MCF 10A (cell line): ENCODE measurements at regions not wholly inside any gene's neighbourhood (a gene's known extent, or its start where the extent isn't known, plus 50 kb on each side); places are given as distances from the start of the nearest gene placed in this dataset.

Source experiments
- BruUV-seq: library from RNA; stranded (reverse); fragments of 400-500 nt; replicated peaks from 2 replicates; lab custom pipeline; 2021; lab: Mats Ljungman, UMichigan
- CTCF ChIA-PET: fragments of 300-600 bp; sonication (Branson Sonifier 250); formaldehyde crosslinking; extraction: SDS; loops from one replicate; lab custom pipeline; 2021; ENCODE audit warnings: antibody characterized with exemption, inconsistent platforms; lab: Yijun Ruan, JAX
- POLR2A ChIA-PET: fragments of 300-600, 350-650 bp; sonication (Branson Sonifier 250); formaldehyde crosslinking; extraction: SDS; loops from one replicate; lab custom pipeline; 2020; ENCODE audit warnings: antibody characterized with exemption, inconsistent platforms; lab: Yijun Ruan, JAX
- DNase-seq: peaks from one replicate; pipeline ENCODE4 v3.0.0-alpha.2; 2018; ENCODE audit not compliant: unreplicated experiment
- H3K27ac Mint-ChIP-seq: one replicate; pipeline ENCODE4 v1.8.0; 2022; ENCODE audit warnings: mild to moderate bottlenecking, low read depth, mixed read lengths; ENCODE audit not compliant: unreplicated experiment
- H3K27me3 Mint-ChIP-seq: one replicate; pipeline ENCODE4 v1.8.0; 2022; ENCODE audit warnings: mixed read lengths; ENCODE audit not compliant: insufficient read depth, unreplicated experiment
- H3K36me3 Mint-ChIP-seq: one replicate; pipeline ENCODE4 v1.8.0; 2022; ENCODE audit warnings: mild to moderate bottlenecking, moderate library complexity, mixed read lengths; ENCODE audit not compliant: insufficient read depth, unreplicated experiment
- H3K4me1 Mint-ChIP-seq: one replicate; pipeline ENCODE4 v1.8.0; 2022; ENCODE audit warnings: mixed read lengths; ENCODE audit not compliant: insufficient read depth, unreplicated experiment
- H3K4me3 Mint-ChIP-seq: one replicate; pipeline ENCODE4 v1.8.0; 2022; ENCODE audit warnings: mild to moderate bottlenecking, moderate library complexity, mixed read lengths; ENCODE audit not compliant: unreplicated experiment
- H3K9me3 Mint-ChIP-seq: one replicate; pipeline ENCODE4 v1.8.0; 2022; ENCODE audit warnings: mixed read lengths; ENCODE audit not compliant: unreplicated experiment
- CTCF ChIP-seq: fragments of 200-600 bp; IDR thresholded peaks from one replicate; pipeline ENCODE4 v1.8.0; 2022; ENCODE audit warnings: antibody characterized with exemption, mild to moderate bottlenecking; ENCODE audit not compliant: unreplicated experiment
- intact Hi-C: fragments of 100-400 bp; cut with micrococcal nuclease; formaldehyde crosslinking; loops from 2 replicates; pipeline ENCODE4 v1.14.1; 2022

GRCh38 chr3:87624860-87625259 is 348.5 kb upstream of the POU1F1 start:
- Mint-ChIP-seq H3K36me3 (no peaks in the 10 kb centered on the region), H3K9me3 (no peaks in the 10 kb centered on the region), H3K4me1 (no peaks in the 10 kb centered on the region), H3K4me3 (no peak overlapping the region), H3K27me3 (no peaks in the 10 kb centered on the region), H3K27ac (no peak overlapping the region)
- no TSS peak for BruUV-seq
- no peak for DNase-seq
- no peak for TF ChIP-seq CTCF
- ChIA-PET CTCF (no interaction called here), POLR2A (no interaction called here)
- intact Hi-C loops: no loop called here

GRCh38 chr3:87621667-87622066 is 345.3 kb upstream of the POU1F1 start:
- Mint-ChIP-seq H3K4me3 (no peak overlapping the region), H3K9me3 (no peaks in the 10 kb centered on the region), H3K4me1 (no peaks in the 10 kb centered on the region), H3K36me3 (no peaks in the 10 kb centered on the region), H3K27ac (no peak overlapping the region), H3K27me3 (no peaks in the 10 kb centered on the region)
- BruUV-seq: no TSS peak
- TF ChIP-seq CTCF: no peak
- no peak for DNase-seq
- intact Hi-C loops: no loop called here
- POLR2A ChIA-PET: no interaction called here
- CTCF ChIA-PET: interaction anchor here (0.6 kb wide), 1 partner anchor 297 kb away, joined by 3 read pairs; no protein-coding TSS in a partner anchor

GRCh38 chr3:87615506-87615905 is 339.1 kb upstream of the POU1F1 start:
- DNase-seq: no peak
- ChIA-PET POLR2A (no interaction called here), CTCF (no interaction called here)
- TF ChIP-seq CTCF: no peak
- Mint-ChIP-seq H3K27ac (no peak overlapping the region), H3K27me3 (no peaks in the 10 kb centered on the region), H3K9me3 (peaks cover 7% of the 10 kb centered on the region), H3K36me3 (no peaks in the 10 kb centered on the region), H3K4me3 (no peak overlapping the region), H3K4me1 (no peaks in the 10 kb centered on the region)
- intact Hi-C loops: no loop called here
- no TSS peak for BruUV-seq

GRCh38 chr3:87614998-87615397 is 338.6 kb upstream of the POU1F1 start:
- BruUV-seq: no TSS peak
- no peak for TF ChIP-seq CTCF
- peaks cover 7% of the 10 kb centered on the region for H3K9me3 Mint-ChIP-seq
- H3K27ac Mint-ChIP-seq: no peak overlapping the region
- ChIA-PET POLR2A (no interaction called here), CTCF (no interaction called here)
- DNase-seq: no peak
- H3K4me3 Mint-ChIP-seq: no peak overlapping the region
- intact Hi-C loops: no loop called here
- H3K36me3 Mint-ChIP-seq: no peaks in the 10 kb centered on the region
- no peaks in the 10 kb centered on the region for H3K27me3 Mint-ChIP-seq
- no peaks in the 10 kb centered on the region for H3K4me1 Mint-ChIP-seq
